K562 (cell line): ENCODE measurements at regions not wholly inside any gene's neighbourhood (a gene's known extent, or its start where the extent isn't known, plus 50 kb on each side); places are given as distances from the start of the nearest gene placed in this dataset.

Experiments
- ARHGAP35 ChIP-seq: fragments of 450-650 bp; IDR thresholded peaks from 2 replicates; pipeline ENCODE4 v1.6.1; 2018; ENCODE audit not compliant: partially characterized antibody
- BCL6 ChIP-seq: fragments of 250-450 bp; sonication (Bioruptor Pico); IDR thresholded peaks from 2 replicates; pipeline ENCODE4 v1.4.0; 2020
- CREBBP ChIP-seq: IDR thresholded peaks from one replicate; pipeline ENCODE4 v1.6.1; 2012; ENCODE audit warnings: low read depth, mild to moderate bottlenecking, control low read depth, inconsistent platforms, low read length
- CSDE1 ChIP-seq, 2 experiments: fragments of 450-650 bp; IDR thresholded peaks; 2 replicates each; pipeline ENCODE4 v1.6.1; 2016; ENCODE audit warnings: mild to moderate bottlenecking in 1 of 2
- E2F8 ChIP-seq: fragments of 450-650 bp; IDR thresholded peaks from 2 replicates; pipeline ENCODE4 v1.7.1; 2018; ENCODE audit warnings: mild to moderate bottlenecking, low read depth; ENCODE audit not compliant: partially characterized antibody
- ERF ChIP-seq: fragments of 450-650 bp; formaldehyde crosslinking; IDR thresholded peaks from 2 replicates; pipeline ENCODE4 v1.4.0; 2020; ENCODE audit warnings: mild to moderate bottlenecking, mixed read lengths
- ESRRB ChIP-seq: fragments of 250-450 bp; sonication (Bioruptor Pico); IDR thresholded peaks from 2 replicates; pipeline ENCODE4 v1.5.0; 2020; ENCODE audit warnings: mild to moderate bottlenecking, moderate library complexity, borderline replicate concordance
- ETV1 ChIP-seq: fragments of 450-650 bp; conservative IDR thresholded peaks from 2 replicates; pipeline ENCODE4 v1.6.1; 2016; ENCODE audit warnings: missing genetic modification characterization, control low read depth, low read depth, missing compliant biosample characterization
- HCFC1 ChIP-seq: IDR thresholded peaks from 2 replicates; pipeline ENCODE4 v1.6.1; 2012; ENCODE audit warnings: low read depth, low read length, improper control_type of control experiment
- HDAC8 ChIP-seq: fragments of 450-650 bp; IDR thresholded peaks from 2 replicates; pipeline ENCODE4 v1.6.1; 2016; ENCODE audit warnings: mild to moderate bottlenecking, missing genetic modification characterization, moderate library complexity, missing compliant biosample characterization
- HNRNPK ChIP-seq: fragments of 200-400 bp; formaldehyde crosslinking; IDR thresholded peaks from one replicate; pipeline ENCODE4 v1.6.1; 2018; ENCODE audit warnings: mild to moderate bottlenecking, low read depth, low read length; ENCODE audit not compliant: poor library complexity, severe bottlenecking
- MECOM ChIP-seq: fragments of 250-450 bp; sonication (Bioruptor Pico); IDR thresholded peaks from 2 replicates; pipeline ENCODE4 v1.8.0; 2022; ENCODE audit warnings: inconsistent platforms
- MED1 ChIP-seq: sonication (generic); formaldehyde crosslinking; IDR thresholded peaks from 2 replicates; pipeline ENCODE4 v1.8.1; 2023; ENCODE audit warnings: missing genetic modification reagents, borderline replicate concordance
- MTA2 ChIP-seq: fragments of 450-650 bp; IDR thresholded peaks from 2 replicates; pipeline ENCODE4 v1.6.1; 2016; ENCODE audit warnings: low read depth
- MYNN ChIP-seq, 2 experiments: sonication (generic); formaldehyde crosslinking in 1 of 2; IDR thresholded peaks; 2 replicates each; pipeline versions ENCODE4 v1.5.0 to v1.6.1; 2016 to 2020; ENCODE audit warnings: antibody characterized with exemption in 1 of 2, missing genetic modification reagents in 1 of 2
- NFIC ChIP-seq: fragments of 450-650 bp; IDR thresholded peaks from 2 replicates; pipeline ENCODE4 v1.6.1; 2017; ENCODE audit warnings: mild to moderate bottlenecking, inconsistent platforms
- PCBP2 ChIP-seq: fragments of 200-400 bp; formaldehyde crosslinking; IDR thresholded peaks from 2 replicates; pipeline ENCODE4 v1.6.1; 2018; ENCODE audit warnings: low read length, low read depth, mild to moderate bottlenecking, moderate library complexity; ENCODE audit not compliant: poor library complexity, severe bottlenecking
- PHB2 ChIP-seq: fragments of 450-650 bp; IDR thresholded peaks from 2 replicates; pipeline ENCODE4 v1.6.1; 2017; ENCODE audit warnings: low read depth
- SIN3B ChIP-seq: fragments of 450-650 bp; IDR thresholded peaks from 2 replicates; pipeline ENCODE4 v1.6.1; 2017; ENCODE audit warnings: low read depth, mild to moderate bottlenecking, moderate library complexity
- SMAD2 ChIP-seq: fragments of 150-350 bp; IDR thresholded peaks from 2 replicates; pipeline ENCODE4 v1.6.1; 2014; ENCODE audit warnings: low read depth, mild to moderate bottlenecking, low read length
- STAT5A ChIP-seq: IDR thresholded peaks from 2 replicates; pipeline ENCODE4 v1.6.1; 2012; ENCODE audit warnings: low read length, inconsistent platforms, borderline replicate concordance
- U2AF1 ChIP-seq: fragments of 200-400 bp; formaldehyde crosslinking; optimal IDR thresholded peaks from 2 replicates; pipeline ENCODE3; 2017; ENCODE audit warnings: mild to moderate bottlenecking, low read depth, low read length, moderate library complexity
- ZNF785 ChIP-seq: fragments of 250-450 bp; sonication (Bioruptor Pico); IDR thresholded peaks from 2 replicates; pipeline ENCODE4 v1.4.0; 2020; ENCODE audit warnings: mild to moderate bottlenecking
- TF ChIP-seq, protein P1 (sequence below): sonication (generic); formaldehyde crosslinking; IDR thresholded peaks from 2 replicates; pipeline ENCODE4 v1.8.1; 2022; ENCODE audit warnings: missing genetic modification reagents
- TF ChIP-seq, protein P2 (sequence below): fragments of 250-450 bp; sonication (Bioruptor Pico); IDR thresholded peaks from 2 replicates; pipeline ENCODE4 v1.5.1; 2021; ENCODE audit warnings: mild to moderate bottlenecking

DNA sequence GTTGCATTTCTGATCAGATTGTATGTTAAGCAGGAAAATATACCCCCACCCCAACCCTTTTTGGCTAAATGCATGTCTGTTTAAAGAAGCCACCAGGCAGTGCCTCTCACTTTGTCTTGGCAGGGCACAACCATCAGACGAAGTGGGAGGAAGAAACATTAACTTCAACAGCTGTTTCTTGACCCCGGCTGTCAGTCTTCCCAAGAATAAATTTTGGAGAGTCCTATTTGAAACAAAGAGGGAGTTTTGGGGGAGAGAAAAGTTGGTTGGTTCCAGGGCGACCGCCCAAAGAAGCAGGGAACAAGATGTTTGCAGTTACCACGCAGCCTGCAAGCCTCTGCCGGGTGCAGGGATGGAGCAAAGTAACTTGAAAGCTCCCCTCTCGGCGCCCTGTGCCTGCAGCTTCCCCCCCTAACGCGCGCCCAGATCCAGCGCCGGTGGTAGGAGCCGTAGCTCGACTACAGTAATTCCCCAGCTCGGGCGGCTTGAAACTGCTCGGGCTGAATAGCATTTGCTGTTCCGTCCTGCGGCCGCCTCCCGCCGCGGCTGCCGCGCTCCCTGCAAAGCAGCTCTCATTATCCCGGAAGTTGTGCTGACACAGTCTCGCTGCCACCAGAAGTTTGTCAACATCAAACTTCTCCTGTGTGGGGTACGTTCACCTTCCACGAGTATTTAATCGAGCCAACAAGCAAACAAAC is 100.7 kb upstream of the SSBP2 start (continued):
- no peak for TF ChIP-seq E2F8
- no peak for TF ChIP-seq MECOM (CRISPR knock-in tag)
- TF ChIP-seq, protein P1, sequence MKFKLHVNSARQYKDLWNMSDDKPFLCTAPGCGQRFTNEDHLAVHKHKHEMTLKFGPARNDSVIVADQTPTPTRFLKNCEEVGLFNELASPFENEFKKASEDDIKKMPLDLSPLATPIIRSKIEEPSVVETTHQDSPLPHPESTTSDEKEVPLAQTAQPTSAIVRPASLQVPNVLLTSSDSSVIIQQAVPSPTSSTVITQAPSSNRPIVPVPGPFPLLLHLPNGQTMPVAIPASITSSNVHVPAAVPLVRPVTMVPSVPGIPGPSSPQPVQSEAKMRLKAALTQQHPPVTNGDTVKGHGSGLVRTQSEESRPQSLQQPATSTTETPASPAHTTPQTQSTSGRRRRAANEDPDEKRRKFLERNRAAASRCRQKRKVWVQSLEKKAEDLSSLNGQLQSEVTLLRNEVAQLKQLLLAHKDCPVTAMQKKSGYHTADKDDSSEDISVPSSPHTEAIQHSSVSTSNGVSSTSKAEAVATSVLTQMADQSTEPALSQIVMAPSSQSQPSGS (CRISPR knock-in tag) = no peak
- peak; percentile 54 for TF ChIP-seq HCFC1
- no peak for TF ChIP-seq ESRRB
- TF ChIP-seq MTA2 = no peak
- TF ChIP-seq MYNN (IDR thresholded peaks at IDR 0.05) = peak; percentile 46; the same call in 1 of the 2 replicates
- TF ChIP-seq MYNN (CRISPR knock-in tag; IDR thresholded peaks at IDR 0.05) = no peak
- 0 out of 2 replicates have a peak, but pooled peaks have one; percentile 20 for TF ChIP-seq NFIC
- peak; percentile 92 for TF ChIP-seq ETV1 (tag)
- TF ChIP-seq BCL6 (CRISPR knock-in tag) = 0 out of 2 replicates have a peak, but pooled peaks have one; percentile 49
- no peak for TF ChIP-seq ZNF785 (CRISPR knock-in tag)
- 0 out of 2 replicates have a peak, but pooled peaks have one; percentile 66 for TF ChIP-seq HDAC8 (tag)
- peak; percentile 47; the same call in 1 of the 2 replicates for TF ChIP-seq STAT5A
- TF ChIP-seq MED1 (CRISPR knock-in tag) = no peak
- TF ChIP-seq SIN3B = no peak
- TF ChIP-seq CREBBP = no peak
- TF ChIP-seq CSDE1 (IDR thresholded peaks at IDR 0.05) = no peak
- TF ChIP-seq SMAD2 = no peak
- TF ChIP-seq ARHGAP35 = no peak
- no peak for TF ChIP-seq PCBP2
- TF ChIP-seq, protein P2, sequence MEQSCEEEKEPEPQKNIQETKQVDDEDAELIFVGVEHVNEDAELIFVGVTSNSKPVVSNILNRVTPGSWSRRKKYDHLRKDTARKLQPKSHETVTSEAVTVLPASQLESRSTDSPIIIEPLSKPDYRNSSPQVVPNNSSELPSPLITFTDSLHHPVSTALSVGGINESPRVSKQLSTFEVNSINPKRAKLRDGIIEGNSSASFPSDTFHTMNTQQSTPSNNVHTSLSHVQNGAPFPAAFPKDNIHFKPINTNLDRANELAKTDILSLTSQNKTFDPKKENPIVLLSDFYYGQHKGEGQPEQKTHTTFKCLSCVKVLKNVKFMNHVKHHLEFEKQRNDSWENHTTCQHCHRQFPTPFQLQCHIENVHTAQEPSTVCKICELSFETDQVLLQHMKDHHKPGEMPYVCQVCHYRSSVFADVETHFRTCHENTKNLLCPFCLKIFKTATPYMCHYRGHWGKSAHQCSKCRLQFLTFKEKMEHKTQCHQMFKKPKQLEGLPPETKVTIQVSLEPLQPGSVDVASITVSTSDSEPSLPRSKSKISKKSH (CRISPR knock-in tag) = no peak
- no peak for TF ChIP-seq PHB2
- no peak for TF ChIP-seq HNRNPK
- peak; percentile 73; the same call in 1 of the 2 replicates for TF ChIP-seq ERF (CRISPR knock-in tag)
- TF ChIP-seq U2AF1 = no peak
